ENCODE measurements at regions not wholly inside any gene's neighbourhood (a gene's known extent, or its start where the extent isn't known, plus 50 kb on each side); places are given as distances from the start of the nearest gene placed in this dataset.

DNA sequence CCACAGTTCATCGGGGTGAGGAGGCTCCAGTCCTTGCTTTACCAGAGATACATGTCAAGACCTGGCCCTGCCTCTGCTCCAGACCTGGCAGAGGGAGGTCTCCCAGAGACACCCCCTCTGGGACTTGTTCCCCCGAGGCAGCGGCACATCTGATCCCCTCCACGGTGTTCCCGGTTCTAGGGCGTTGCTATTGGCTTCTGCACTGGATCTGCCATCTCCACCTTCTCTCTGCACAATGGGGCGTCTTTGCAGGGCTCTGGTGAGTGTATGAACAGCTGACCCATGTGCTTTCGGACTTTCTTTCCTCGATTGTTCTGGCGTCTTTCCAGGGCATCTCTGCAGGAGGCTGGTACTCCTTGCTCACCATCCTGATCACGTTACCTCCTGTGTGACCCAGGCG lies 930.4 kb downstream of the TBC1D22A start:
- Histone ChIP-seq H2AFZ (replicated peaks; ENCODE audit: low read length, poor library complexity) (no peak overlapping the region), H3K27ac (ENCODE audit: insufficient read depth, low read length) (no peak overlapping the region)
- dilution Hi-C loops (cut with HindIII; ENCODE audit: low sequenced_read_pairs, unreplicated experiment), result no loop called here

More for the DNA sequence above, 930.4 kb downstream of the TBC1D22A start:
- no peak overlapping the region for H3K4ac ChIP-seq (ENCODE audit: low read depth, low read length)
- peaks cover 36% of the 10 kb centered on the region for H3K9me3 ChIP-seq (ENCODE audit: control insufficient read depth, insufficient read depth, low read length)
- H4K20me1 ChIP-seq (ENCODE audit: insufficient read depth, low read length), result no peaks in the 10 kb centered on the region
- H3K4me3 ChIP-seq (ENCODE audit: insufficient read depth, low read depth, low read length), result no peak overlapping the region
- no peak overlapping the region for H2AK5ac ChIP-seq (ENCODE audit: low read depth, low read length)
- no peak overlapping the region for H3K9ac ChIP-seq (ENCODE audit: low read depth, low read length)
- H3K36me3 ChIP-seq (ENCODE audit: control insufficient read depth, insufficient read depth, low read length), result no peaks in the 10 kb centered on the region
- in situ Hi-C loops (cut with MboI; ENCODE audit: low sequenced_read_pairs) (no loop called here), intact Hi-C loops (cut with micrococcal nuclease) (no loop called here)
- H2BK120ac ChIP-seq (ENCODE audit: low read depth, low read length), result no peak overlapping the region
- no peaks in the 10 kb centered on the region for H3K27me3 ChIP-seq (ENCODE audit: control insufficient read depth, insufficient read depth, low read length)
- DNase-seq (no peak), ATAC-seq (ENCODE audit: low read depth) (no peak)
- H3K14ac ChIP-seq (replicated peaks; ENCODE audit: low read depth, low read length), result no peak overlapping the region
- H4K8ac ChIP-seq (ENCODE audit: low read depth in 2 of 2, low read length in 2 of 2), result no peak overlapping the region
- TF ChIP-seq POLR2A (IDR thresholded peaks at IDR 0.05; ENCODE audit: low read depth, low read length), result no peak
- TF ChIP-seq, protein P1, sequence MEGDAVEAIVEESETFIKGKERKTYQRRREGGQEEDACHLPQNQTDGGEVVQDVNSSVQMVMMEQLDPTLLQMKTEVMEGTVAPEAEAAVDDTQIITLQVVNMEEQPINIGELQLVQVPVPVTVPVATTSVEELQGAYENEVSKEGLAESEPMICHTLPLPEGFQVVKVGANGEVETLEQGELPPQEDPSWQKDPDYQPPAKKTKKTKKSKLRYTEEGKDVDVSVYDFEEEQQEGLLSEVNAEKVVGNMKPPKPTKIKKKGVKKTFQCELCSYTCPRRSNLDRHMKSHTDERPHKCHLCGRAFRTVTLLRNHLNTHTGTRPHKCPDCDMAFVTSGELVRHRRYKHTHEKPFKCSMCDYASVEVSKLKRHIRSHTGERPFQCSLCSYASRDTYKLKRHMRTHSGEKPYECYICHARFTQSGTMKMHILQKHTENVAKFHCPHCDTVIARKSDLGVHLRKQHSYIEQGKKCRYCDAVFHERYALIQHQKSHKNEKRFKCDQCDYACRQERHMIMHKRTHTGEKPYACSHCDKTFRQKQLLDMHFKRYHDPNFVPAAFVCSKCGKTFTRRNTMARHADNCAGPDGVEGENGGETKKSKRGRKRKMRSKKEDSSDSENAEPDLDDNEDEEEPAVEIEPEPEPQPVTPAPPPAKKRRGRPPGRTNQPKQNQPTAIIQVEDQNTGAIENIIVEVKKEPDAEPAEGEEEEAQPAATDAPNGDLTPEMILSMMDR (conservative IDR thresholded peaks at IDR 0.05; ENCODE audit: low read depth, low read length), result no peak
- no peak for TF ChIP-seq CEBPB (IDR thresholded peaks at IDR 0.05; ENCODE audit: low read depth, low read length)
- no peak for TF ChIP-seq RAD21 (IDR thresholded peaks at IDR 0.05; ENCODE audit: low read length)
- TF ChIP-seq CHD1 (IDR thresholded peaks at IDR 0.05; ENCODE audit: low read depth, low read length), result no peak
- no peak for TF ChIP-seq RCOR1 (IDR thresholded peaks at IDR 0.05; ENCODE audit: insufficient replicate concordance, low read length)
- no peak for TF ChIP-seq BHLHE40 (IDR thresholded peaks at IDR 0.05; ENCODE audit: low read depth, low read length)
- H3K79me1 ChIP-seq (ENCODE audit: low read depth in 1 of 2, low read length in 2 of 2), result no peaks in the 10 kb centered on the region
- H2BK5ac ChIP-seq (ENCODE audit: low read depth, low read length, poor library complexity, severe bottlenecking), result no peak overlapping the region
- ChIA-PET POLR2A (ENCODE audit: unreplicated experiment) (no interaction called here), CTCF (no interaction called here)
- H2BK20ac ChIP-seq (ENCODE audit: low read depth, low read length), result no peak overlapping the region
- H4K91ac ChIP-seq (ENCODE audit: insufficient read depth, low read depth, low read length), result no peak overlapping the region
- no peaks in the 10 kb centered on the region for H3K4me1 ChIP-seq (ENCODE audit: control insufficient read depth, insufficient read depth, low read length)
- H3K56ac ChIP-seq (ENCODE audit: extremely low read depth, insufficient read depth, low read length), result no peak overlapping the region
- BruUV-seq (replicated peaks), result no TSS peak
- no peak overlapping the region for H3K18ac ChIP-seq (ENCODE audit: low read depth, low read length)
- no peak overlapping the region for H2AK9ac ChIP-seq (replicated peaks; ENCODE audit: low read depth, low read length, poor library complexity)
- 71% methylated on average over 5 of the region's 12 CpGs; no CpG with 5 or more reads in 1 of the 2 experiments for WGBS, 2 experiments (ENCODE audit: extremely low coverage in 2 of 2, insufficient read length in 1 of 2)
- H3K23ac ChIP-seq (ENCODE audit: low read depth, low read length), result no peak overlapping the region
- H3K4me2 ChIP-seq (ENCODE audit: low read depth, low read length), result no peak overlapping the region
- no peak overlapping the region for H4K5ac ChIP-seq (ENCODE audit: low read depth, low read length)
- H2BK15ac ChIP-seq (ENCODE audit: low read depth, low read length), result no peak overlapping the region
- H3K9me1 ChIP-seq (ENCODE audit: insufficient read depth, low read length), result no peaks in the 10 kb centered on the region

Measured in IMR-90 (cell line).